Hypothalamus (tissue), 51 donors: ENCODE measurements at regions not wholly inside any gene's neighbourhood (a gene's known extent, or its start where the extent isn't known, plus 50 kb on each side); places are given as distances from the start of the nearest gene placed in this dataset.
"Not testable (repeated sequence)": the region's sequence is repeated elsewhere in the genome, so short reads cannot be mapped to it uniquely, and the experiment has no call there.

ENCODE experiments used
- DNase-seq, 51 donors: peaks; one replicate each; lab custom pipeline; 2025; lab: John Stamatoyannopoulos, UW

DNA sequence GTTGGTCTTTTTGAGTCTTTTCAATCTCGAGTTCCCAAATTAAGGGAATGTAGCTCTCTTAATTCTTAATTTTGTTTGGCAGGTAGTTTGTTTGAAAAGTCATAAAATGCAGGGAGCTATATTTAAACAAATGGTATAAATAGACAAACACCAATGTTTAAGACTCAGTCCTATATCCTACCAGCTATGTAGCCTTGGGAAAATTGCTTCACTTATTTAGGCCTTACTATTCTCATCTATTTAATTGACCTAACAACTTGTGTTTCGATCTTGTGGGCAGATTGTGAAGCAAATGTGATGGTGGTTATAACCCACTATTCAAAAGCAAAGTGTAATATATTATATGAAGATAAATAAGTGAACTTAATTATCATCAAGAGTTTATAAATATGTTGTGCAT is 167.3 kb upstream of the KCTD3 start:
- no peak for DNase-seq

DNA sequence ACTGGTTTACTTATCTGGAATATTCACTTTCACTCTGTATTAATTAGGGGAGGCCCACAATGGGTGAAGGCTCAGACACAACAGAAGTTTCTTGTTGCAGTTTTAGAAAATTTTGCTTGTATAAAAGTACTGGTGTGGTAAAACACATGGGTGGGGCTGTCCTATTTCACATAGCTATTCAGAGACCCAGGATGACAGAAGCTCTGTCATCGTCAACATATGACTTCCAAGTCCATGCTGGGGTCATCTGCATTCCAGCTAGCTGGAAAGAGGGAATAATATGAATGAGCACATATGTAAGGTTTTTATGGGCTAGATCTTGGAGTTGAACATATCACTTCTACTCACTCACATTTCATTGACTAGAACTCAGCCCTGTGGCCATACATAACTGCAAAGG is 166.4 kb upstream of the KCTD3 start:
- DNase-seq, result no peak

DNA sequence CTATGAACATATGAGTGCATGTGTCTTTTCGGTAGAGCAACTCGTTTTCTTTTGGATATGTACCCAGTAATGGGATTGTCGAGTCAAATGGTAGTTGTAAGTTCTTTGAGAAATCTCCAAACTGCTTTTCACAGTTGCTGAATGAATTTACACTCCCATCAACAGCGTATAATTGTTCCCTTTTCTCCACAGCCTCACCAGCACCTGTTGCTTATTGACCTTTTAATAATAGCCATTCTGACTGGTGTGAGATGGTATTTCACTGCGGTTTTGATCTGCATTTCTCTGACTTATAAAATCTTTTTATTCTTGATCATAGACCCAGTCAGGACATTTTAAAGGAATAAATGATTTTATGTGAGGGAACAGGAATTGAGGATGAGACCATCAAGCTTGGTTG is 165.0 kb upstream of the KCTD3 start:
- no peak for DNase-seq

DNA sequence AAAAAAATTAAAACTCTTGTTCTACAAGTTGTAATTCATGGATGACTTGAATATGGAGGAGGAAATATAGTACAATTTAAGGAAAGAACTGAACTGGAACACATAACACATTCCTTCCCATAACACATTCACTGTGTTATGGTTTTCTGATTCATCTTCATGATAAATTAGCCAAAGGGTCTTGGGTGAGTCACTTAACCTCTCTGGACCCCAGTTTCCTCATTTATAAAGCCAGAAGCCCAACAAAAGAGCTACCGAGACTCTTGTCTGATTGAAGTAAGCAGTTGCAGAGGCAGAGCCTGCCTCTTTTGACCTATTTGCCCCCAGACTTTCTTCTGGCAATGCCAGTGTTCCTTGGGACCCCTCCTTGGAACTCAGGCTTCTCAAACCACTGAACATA is 161.9 kb upstream of the KCTD3 start:
- no peak for DNase-seq

DNA sequence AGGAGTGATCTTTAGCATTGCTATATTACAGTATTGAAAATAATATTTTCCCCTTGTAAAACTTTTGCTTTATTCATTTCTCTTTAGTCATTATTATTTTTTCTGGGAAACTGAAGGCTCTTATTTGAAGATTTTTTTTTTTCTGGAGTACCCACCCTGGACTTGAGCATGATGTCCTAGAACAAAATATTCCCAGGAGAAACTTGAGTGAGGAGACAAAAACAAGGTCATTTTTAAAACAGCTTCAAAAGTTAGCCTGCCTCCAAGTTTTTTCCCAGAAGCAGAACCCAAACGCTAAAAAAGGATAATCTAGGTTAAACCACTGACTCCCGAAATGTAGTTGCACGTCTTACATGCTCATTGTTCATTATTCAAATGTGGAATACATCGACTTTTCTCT is 160.2 kb upstream of the KCTD3 start:
- DNase-seq, result no peak

DNA sequence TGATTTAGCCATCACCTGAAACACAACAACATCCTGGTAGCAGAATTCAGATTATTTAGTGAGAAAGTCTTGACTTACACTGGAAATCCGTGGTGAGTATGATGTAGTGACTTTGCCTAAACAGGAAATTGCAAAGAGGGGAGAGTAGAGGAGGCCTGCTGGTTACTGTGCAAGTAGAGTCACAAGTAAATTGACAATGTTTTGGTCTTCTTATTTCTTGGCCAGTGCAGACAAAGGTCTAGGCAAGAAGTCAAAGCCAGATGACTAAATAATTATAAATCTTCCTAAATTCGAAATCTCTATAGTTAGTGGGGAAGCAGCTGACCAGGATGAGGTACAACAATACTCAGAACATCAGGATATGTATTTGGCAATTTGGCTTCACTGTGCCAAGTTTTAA is 159.5 kb upstream of the KCTD3 start:
- no peak for DNase-seq

DNA sequence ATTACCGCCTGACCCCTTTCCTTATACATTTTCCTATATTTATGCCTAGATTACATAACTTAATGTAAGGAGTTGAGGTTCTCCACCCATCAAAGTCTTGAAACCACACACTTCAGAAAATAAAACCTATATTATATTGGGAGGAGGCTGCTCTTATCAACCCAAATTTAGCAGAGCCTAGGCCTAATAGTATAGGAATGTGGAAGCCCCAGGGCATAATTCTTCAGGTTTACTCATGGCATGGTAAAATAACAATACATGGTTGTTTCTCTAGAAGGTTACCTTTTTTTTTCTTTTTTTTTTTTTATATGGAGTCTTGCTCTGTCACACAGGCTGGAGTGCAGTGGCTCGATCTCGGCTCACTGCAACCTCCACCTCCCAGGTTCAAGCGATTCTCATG is 157.6 kb upstream of the KCTD3 start:
- DNase-seq, result not testable (repeated sequence)

DNA sequence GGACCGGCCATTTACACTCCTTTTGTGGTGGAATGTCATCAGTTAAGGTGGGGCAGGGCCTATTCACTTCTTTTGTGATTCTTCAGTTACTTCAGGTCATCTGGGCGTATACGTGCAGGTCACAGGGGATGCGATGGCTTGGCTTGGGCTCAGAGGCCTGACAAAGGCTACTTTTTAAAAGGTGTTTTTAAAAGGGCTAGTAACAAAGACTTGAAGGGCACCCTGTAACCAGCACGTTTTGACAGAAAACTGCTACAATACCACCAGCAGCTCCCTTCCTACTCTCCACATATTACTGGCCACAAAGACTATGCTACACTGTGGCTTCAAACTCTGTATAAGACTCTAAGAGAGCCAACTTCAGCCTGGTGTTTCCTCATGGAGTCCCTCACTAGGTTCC is 151.6 kb upstream of the KCTD3 start:
- DNase-seq, result not testable (repeated sequence)

DNA sequence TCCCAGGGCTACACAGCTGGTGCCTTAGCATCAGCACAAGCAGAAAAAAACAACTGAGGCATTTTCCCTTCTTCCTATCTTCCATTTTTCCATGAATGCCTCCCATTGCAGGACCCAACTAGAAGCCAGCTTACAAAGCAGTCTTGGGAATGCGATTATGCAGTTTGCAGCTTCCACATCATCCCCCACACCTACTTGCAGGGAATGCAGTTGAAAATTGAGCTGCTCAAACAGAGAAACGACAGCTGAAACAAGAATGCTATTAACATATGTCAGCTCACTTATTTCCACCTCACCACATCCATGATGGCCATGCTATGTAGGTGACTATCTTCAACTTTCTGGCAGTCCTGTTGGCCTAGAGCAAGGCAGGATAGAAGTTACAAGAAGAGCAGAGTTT is 150.6 kb upstream of the KCTD3 start:
- DNase-seq, result no peak

DNA sequence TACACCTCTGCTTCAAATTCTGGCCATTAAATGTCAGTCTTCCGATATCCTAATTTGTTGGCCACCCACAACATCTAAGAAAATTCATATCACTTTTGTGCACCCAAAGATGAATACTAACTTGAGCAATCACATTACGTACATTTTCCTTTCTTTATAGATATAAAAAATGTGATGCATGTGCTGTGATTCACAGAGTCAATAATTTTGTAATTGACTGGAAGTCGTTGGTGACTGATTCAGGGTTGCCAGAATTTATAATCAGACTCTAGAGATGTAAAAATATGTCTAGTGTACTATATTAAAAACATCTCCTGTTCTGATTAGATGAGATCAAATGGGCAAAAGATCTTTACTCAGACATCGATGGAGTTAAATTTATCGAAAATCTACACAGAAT is 150.0 kb upstream of the KCTD3 start:
- DNase-seq, result no peak

DNA sequence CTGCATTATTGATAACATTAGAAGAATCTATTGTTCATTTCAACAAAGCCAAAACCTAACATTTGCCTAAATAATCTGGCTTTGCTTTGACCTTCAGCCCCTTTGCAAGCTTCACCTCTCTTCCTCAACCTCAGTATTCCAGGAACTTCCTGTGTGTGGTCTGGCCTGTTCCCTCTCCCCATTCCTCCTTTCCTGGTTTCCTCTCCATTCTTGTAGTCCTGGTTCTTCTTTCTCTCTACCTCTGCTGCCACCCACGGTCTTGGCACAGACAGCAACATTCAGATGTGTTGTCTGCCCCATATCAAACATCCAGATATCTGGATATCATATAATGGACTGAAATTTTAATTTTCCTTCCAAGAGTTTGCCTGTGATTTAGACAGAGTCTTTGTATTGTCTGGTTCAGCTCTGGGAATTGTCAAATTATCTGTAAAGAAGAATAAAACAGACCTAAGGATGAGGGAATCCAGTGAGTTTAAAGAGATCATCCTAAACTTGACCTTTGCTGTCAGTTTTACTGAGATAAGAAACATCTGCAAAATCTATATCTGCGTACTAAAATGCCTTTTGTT is 148.1 kb upstream of the KCTD3 start:
- DNase-seq, result no peak

DNA sequence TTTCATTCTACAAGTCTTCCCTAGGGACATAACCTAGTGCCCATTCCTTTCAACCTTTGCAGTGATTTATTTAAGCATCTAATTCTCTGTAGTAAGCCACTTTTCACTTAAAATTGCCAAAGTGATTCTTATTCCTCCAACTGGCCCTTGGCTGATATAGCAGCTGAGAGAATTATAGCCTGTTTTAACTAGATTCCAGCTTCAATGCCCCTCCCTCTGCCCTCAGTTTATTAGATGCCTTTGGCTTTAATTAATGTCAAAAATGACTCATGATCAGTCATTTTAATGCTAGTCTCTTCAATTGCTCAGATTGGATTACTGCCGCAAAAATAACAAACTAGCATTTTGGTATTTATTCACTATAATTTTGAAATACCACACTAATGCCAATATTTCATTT is 145.4 kb upstream of the KCTD3 start:
- DNase-seq, result no peak

DNA sequence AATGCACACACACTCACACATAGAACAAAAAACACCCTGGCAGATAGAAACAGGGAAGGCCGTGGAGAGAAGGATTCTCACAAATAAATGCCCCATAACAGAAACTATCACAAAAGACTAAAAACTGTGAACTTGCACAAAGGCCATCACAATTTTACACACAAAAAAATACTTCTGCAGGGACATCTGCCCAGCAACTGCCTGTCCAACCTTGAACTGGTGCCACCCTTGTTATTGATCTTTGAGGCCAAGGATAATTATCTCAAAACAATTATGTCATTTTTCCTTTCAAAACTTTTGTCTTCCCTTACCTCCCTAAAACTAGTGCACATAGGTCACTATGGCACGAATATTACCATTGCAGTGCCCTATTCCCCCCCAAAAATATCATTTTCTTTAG is 143.8 kb upstream of the KCTD3 start:
- no peak for DNase-seq

DNA sequence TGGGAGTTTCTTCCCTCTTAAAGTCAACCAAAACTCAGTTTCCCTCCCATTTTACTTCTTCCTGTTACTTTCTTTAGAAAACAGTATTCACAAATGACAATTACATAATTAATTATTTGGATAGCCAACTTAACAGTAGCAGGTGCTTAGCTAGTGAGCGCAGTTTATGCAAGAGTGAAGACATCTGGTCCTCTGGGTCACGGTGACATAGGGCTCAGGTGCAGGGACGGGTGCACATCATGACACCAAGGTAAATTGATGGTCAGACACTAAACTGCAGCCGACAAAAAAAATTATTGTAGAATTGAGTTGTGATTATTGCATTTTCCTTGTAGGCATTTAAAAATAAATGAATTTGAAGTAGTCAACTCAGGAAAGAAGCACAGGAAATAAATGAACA is 142.0 kb upstream of the KCTD3 start:
- DNase-seq, result no peak

DNA sequence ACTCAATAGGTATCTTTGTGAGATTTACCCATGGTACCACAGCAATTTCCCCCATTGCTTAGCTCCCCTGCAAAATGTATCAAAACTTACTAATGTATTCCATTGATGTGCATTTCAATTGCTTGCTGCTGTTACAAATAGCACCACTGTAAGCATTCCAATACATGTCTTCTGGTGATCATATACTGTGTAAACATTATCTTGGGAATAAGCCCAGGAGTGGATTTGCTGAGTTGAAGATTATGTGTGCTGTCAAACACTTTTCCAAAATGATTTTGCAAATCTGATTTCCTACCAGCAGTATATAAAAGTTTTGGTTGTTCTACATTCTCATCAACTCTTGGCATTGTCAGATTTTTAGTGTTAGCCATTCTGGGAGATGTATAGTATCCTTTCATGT is 141.0 kb upstream of the KCTD3 start:
- no peak for DNase-seq

DNA sequence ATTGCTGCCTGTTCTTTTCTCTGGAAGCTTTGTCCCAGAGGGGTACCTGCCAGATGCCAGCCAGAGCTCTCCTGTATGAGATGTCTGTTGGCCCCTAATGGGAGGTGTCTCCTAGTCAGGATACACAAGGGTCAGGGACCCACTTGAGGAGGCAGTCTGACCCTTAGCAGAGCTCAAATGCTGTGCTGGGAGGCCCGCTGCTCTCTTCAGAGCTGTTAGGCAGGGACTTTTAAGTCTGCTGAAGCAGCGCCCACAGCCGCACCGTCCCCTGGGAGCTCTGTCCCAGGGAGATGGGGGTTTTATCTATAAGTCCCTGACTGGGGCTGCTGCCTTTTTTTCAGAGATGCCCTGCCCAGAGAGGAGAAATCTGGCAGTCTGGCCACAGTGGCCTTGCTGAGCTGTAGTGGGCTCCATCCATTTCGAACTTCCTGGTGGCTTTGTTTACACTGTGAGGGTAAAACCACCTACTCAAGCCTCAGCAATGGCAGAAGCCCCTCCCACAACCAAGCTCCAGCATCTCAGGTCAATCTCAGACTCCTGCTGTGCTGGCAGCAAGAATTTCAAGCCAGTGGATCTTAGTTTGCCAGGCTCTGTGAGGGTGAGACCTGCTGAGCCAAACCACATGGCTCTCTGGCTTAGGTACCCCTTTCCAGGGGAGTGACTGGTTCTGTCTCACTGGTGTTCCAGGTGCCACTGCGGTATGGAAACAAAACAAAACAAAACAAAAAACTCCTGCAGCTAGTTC is 134.4 kb upstream of the KCTD3 start:
- DNase-seq, result not testable (repeated sequence)

DNA sequence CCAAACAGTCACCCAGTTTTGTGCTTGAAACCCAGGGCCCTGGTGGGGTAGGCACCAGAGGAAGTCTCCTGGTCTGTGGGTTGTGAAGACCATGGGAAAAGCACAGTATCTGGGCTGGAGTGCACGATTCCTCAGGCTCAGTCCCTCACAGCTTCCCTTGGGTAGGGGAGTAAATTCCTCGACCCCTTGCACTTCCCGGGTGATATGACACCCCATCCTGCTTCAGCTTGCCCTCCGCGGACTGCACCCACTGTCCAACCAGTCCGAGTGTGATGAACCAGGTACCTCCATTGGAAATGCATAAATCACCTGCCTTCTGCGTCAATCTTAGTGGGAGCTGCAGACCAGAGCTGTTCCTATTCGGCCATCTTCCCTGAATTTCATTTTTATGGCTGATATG is 133.9 kb upstream of the KCTD3 start:
- DNase-seq, result no peak

DNA sequence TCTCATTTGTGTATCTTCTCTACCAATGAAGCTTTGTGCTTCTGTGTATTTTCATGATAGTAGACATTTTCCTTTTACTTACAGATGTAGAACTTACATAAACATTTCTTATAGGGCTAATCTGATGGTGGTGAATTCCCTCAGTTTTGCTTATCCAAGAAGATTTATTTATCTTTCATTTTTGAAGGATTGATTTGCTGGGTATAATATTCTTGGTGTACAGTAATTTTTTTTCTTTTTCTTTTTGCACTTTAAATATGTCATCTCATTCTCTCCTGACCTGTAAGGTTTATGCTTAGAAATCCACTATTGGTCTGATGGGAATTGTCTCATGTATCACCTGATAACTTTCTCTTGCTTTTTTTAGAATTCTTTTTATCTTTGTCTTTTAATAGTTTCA is 127.6 kb upstream of the KCTD3 start:
- DNase-seq, result no peak

DNA sequence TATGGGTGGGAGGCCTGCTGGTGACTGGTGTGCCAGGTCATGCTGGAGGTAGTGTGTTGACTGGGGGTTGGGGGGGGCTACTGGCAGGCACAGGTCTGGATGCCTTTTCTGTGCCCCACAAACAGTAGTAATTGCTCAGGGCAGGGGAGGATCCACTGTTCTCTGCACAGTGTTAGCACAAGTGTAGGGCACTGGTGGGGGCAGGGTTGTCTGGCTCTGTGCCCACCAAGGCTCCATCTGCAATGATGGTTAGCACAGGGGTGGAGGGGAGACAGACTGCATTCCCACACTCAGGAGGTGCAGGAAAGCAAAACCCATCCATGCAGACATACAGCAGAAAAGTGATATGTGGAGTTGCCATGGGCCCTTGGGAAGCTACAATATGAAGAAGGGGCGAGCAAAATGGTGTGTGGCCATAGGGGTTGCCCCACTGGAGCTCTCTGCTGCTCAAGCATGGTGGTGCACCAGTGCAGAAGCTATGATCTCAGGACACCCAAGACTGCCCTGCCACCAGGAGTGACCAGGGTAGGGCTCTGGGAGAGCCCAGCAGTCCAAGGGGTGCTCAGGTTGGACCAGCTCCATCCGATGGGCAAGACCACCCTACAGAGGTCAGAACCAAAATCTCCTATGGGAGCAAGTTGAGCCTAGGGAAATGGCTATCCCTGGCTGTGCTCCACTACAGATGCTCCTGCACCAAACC is 122.2 kb upstream of the KCTD3 start:
- no peak for DNase-seq

DNA sequence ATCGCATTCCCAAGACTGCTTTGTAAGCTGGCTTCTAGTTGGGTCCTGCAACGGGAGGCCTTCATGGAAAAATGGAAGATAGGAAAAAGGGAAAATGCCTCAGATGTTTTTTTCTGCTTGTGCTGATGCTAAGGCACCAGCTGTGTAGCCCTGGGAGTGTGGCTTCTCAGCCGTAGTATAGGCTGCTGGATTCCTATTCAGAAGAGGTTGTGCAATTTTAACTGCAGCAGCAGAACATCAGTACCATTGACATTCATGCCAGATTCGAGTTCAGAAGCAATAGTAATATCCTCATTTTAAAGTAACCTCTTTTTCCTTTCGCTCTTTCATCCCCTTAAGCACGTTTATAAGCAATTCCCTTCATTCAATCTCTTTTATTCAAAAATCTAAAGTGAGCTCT is 119.1 kb upstream of the KCTD3 start:
- DNase-seq, result not testable (repeated sequence)

DNA sequence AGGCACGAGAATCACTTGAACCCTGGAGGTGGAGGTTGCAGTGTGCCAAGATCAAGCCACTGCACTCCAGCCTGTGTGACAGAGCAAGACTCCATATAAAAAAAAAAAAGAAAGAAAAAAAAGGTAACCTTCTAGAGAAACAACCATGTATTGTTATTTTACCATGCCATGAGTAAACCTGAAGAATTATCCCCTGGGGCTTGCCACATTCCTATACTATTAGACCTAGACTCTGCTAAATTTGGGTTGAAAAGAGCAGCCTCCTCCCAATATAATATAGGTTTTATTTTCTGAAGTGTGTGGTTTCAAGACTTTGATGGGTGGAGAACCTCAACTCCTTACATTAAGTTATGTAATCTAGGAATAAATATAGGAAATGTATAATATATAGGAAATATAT is 118.0 kb upstream of the KCTD3 start:
- DNase-seq, result not testable (repeated sequence)

DNA sequence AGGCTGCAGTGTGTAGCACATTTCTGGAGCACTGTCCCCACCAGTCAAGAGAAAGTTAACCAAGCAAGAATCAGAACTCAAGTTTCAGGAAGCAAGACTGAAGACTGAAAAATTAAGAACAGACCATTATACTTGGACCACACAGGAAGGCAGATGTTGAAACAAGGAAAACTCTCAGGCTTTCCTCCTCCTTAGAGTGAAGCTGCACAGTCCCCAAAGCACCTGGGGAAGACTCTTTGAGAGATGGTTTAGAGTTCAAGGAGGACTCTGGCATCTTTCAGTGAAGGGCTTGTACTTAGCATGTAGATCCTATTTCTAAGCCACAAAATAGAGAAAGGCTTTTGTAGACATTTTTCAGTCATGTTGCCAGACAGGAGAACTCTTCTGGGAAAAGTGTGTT is 113.7 kb upstream of the KCTD3 start:
- DNase-seq, result no peak
